Mesenchymal stem cell (in vitro differentiated cells and primary cell): ENCODE measurements at regions not wholly inside any gene's neighbourhood (a gene's known extent, or its start where the extent isn't known, plus 50 kb on each side); places are given as distances from the start of the nearest gene placed in this dataset.
"Not testable (repeated sequence)": the region's sequence is repeated elsewhere in the genome, so short reads cannot be mapped to it uniquely, and the experiment has no call there.

ENCODE experiments used
- DNase-seq: peaks from one replicate; pipeline ENCODE4 v3.0.0-alpha.2; 2013
- H2AFZ ChIP-seq: one replicate; pipeline ENCODE4 v1.6.1; 2013; ENCODE audit warnings: low read depth, mild to moderate bottlenecking, control low read depth, inconsistent platforms, low read length, moderate library complexity
- H2AK5ac ChIP-seq: 2 replicates; pipeline ENCODE4 v1.6.1; 2013; ENCODE audit warnings: low read length, moderate library complexity, mild to moderate bottlenecking, inconsistent platforms; ENCODE audit not compliant: severe bottlenecking
- H2BK120ac ChIP-seq: one replicate; pipeline ENCODE4 v1.6.1; 2013; ENCODE audit warnings: low read depth, mild to moderate bottlenecking, inconsistent platforms, low read length, moderate library complexity
- H2BK12ac ChIP-seq, 2 experiments: one replicate each; pipeline ENCODE4 v1.6.1; 2013; ENCODE audit warnings: inconsistent platforms in 2 of 2, low read length in 2 of 2, mild to moderate bottlenecking in 2 of 2, moderate library complexity in 2 of 2, control low read depth in 1 of 2
- H2BK15ac ChIP-seq: one replicate; pipeline ENCODE4 v1.6.1; 2013; ENCODE audit warnings: mild to moderate bottlenecking, low read depth, inconsistent platforms; ENCODE audit not compliant: poor library complexity, severe bottlenecking
- H2BK5ac ChIP-seq: 2 replicates; pipeline ENCODE4 v1.6.1; 2013; ENCODE audit warnings: low read depth, mild to moderate bottlenecking, low read length, control low read depth, inconsistent platforms; ENCODE audit not compliant: poor library complexity, severe bottlenecking
- H3K14ac ChIP-seq, 2 experiments: one replicate each; pipeline ENCODE4 v1.6.1; 2013; ENCODE audit warnings: inconsistent platforms in 2 of 2, low read length in 2 of 2, control low read depth in 1 of 2, mild to moderate bottlenecking in 1 of 2, moderate library complexity in 1 of 2
- H3K18ac ChIP-seq, 2 experiments: one replicate each; pipeline ENCODE4 v1.6.1; 2013; ENCODE audit warnings: inconsistent platforms in 2 of 2, low read length in 2 of 2, control low read depth in 1 of 2, low read depth in 1 of 2, mild to moderate bottlenecking in 1 of 2
- H3K23ac ChIP-seq, 2 experiments: one replicate each; pipeline ENCODE4 v1.6.1; 2013; ENCODE audit warnings: inconsistent platforms in 2 of 2, low read length in 2 of 2, mild to moderate bottlenecking in 2 of 2, moderate library complexity in 2 of 2, control low read depth in 1 of 2
- H3K27ac ChIP-seq: 2 replicates; pipeline ENCODE4 v1.5.1; 2013; ENCODE audit warnings: mild to moderate bottlenecking, moderate library complexity, low read length, control low read depth, inconsistent platforms; ENCODE audit not compliant: poor library complexity, severe bottlenecking
- H3K27me3 ChIP-seq, 2 experiments: 2 replicates each; pipeline versions ENCODE4 v1.6.1 to v1.7.0; 2013; ENCODE audit warnings: low read length in 2 of 2, mild to moderate bottlenecking in 2 of 2, moderate library complexity in 2 of 2, control low read depth in 1 of 2, inconsistent platforms in 1 of 2; ENCODE audit not compliant: control insufficient read depth in 1 of 2, insufficient read depth in 1 of 2
- H3K36me3 ChIP-seq, 2 experiments: 2 replicates each; pipeline versions ENCODE4 v1.6.1 to v1.7.0; 2013; ENCODE audit warnings: low read length in 2 of 2, control low read depth in 1 of 2, inconsistent platforms in 1 of 2, low read depth in 1 of 2, mild to moderate bottlenecking in 1 of 2; ENCODE audit not compliant: insufficient read depth in 2 of 2, control insufficient read depth in 1 of 2
- H3K4ac ChIP-seq, 2 experiments: one replicate each; pipeline ENCODE4 v1.6.1; 2013; ENCODE audit warnings: inconsistent platforms in 2 of 2, low read length in 2 of 2, mild to moderate bottlenecking in 2 of 2, moderate library complexity in 2 of 2, control low read depth in 1 of 2, low read depth in 1 of 2
- H3K4me1 ChIP-seq: 2 replicates; pipeline ENCODE4 v1.6.1; 2013; ENCODE audit warnings: low read depth, low read length, control low read depth; ENCODE audit not compliant: control insufficient read depth, insufficient read depth
- H3K4me2 ChIP-seq: 2 replicates; pipeline ENCODE4 v1.6.1; 2013; ENCODE audit warnings: low read length, mild to moderate bottlenecking, inconsistent platforms; ENCODE audit not compliant: poor library complexity, severe bottlenecking
- H3K4me3 ChIP-seq, 2 experiments: 2 replicates each; pipeline versions ENCODE4 v1.5.1 to v1.7.0; 2013; ENCODE audit warnings: low read length in 2 of 2, mild to moderate bottlenecking in 2 of 2, control low read depth in 1 of 2, low read depth in 1 of 2; ENCODE audit not compliant: insufficient read depth in 1 of 2
- H3K79me1 ChIP-seq: replicated peaks from 2 replicates; pipeline ENCODE4 v1.6.1; 2013; ENCODE audit warnings: mild to moderate bottlenecking, control low read depth, low read length, inconsistent platforms; ENCODE audit not compliant: poor library complexity, severe bottlenecking
- H3K9ac ChIP-seq: 2 replicates; pipeline ENCODE4 v1.7.0; 2013; ENCODE audit warnings: mild to moderate bottlenecking, low read length, moderate library complexity
- H3K9me3 ChIP-seq: 2 replicates; pipeline ENCODE4 v1.7.0; 2013; ENCODE audit warnings: mild to moderate bottlenecking, low read length; ENCODE audit not compliant: control insufficient read depth
- H4K8ac ChIP-seq: one replicate; pipeline ENCODE4 v1.6.1; 2013; ENCODE audit warnings: inconsistent platforms, mild to moderate bottlenecking, low read length, moderate library complexity
- H4K91ac ChIP-seq: one replicate; pipeline ENCODE4 v1.6.1; 2013; ENCODE audit warnings: mild to moderate bottlenecking, low read length, inconsistent platforms
- WGBS: methylation state at CpG from one replicate; pipeline ENCODE4 v1.1.7; 2013; ENCODE audit warnings: mixed read lengths; 5-methylcytosine and 5-hydroxymethylcytosine counted together

DNA sequence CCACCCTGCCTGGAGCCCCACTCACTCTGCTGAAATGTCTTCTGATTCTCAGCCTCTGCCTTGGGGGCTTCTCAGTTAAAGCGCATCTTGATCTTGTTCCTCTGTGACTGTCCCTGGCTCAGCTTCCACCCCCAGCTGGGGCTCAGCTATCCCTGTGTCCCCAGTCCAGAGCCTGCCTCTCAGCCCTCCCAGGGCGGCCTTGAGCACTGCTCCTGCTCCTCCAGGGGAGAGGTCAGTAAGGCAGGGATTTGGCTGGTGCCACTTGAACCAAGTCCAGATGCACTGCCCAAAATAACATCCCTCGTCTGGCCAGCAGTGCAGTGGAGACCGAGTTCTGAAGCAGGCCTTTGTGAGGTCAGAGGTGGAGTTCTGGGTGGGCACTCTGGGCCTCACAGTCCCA is 1950.8 kb downstream of the FOXD4L5 start:
- not testable (repeated sequence) for H4K91ac ChIP-seq, H2BK5ac ChIP-seq, H3K36me3 ChIP-seq, H3K27ac ChIP-seq, H3K23ac ChIP-seq, H2BK15ac ChIP-seq, H3K27me3 ChIP-seq, H3K18ac ChIP-seq, H3K9me3 ChIP-seq, H3K4me2 ChIP-seq, H2BK12ac ChIP-seq, H2BK120ac ChIP-seq, H3K79me1 ChIP-seq, DNase-seq, H2AFZ ChIP-seq, H2AK5ac ChIP-seq, H3K9ac ChIP-seq, H3K4ac ChIP-seq, H3K14ac ChIP-seq, H4K8ac ChIP-seq, H3K4me1 ChIP-seq, H3K4me3 ChIP-seq
- WGBS: no CpG with 5 or more reads among the region's 4 CpGs

DNA sequence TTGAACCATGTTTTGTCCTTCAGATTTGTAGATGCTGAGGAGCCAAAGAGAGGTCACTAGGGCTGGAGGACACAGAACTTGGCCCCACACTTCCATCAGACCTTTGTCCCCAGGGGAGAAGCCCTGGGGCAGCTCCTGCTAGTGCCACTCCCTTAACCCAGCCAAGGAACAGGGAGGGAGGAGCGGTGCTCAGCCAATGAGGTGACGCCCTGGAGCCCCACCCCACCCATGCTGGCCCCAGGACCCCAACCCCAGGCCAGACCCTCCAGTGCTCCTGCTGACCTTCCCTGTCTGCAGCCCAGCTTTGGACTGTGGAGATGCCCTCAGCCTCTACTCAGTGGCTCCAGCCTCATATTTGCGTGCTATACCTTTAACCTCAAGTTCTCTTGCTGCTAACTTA is 1951.9 kb downstream of the FOXD4L5 start:
- H2BK5ac ChIP-seq, H3K18ac ChIP-seq, H3K36me3 ChIP-seq, H4K8ac ChIP-seq, H3K14ac ChIP-seq, H3K9me3 ChIP-seq, H2BK120ac ChIP-seq, H2BK12ac ChIP-seq, H2AK5ac ChIP-seq, DNase-seq, H3K23ac ChIP-seq, H3K9ac ChIP-seq, H4K91ac ChIP-seq, H3K4me1 ChIP-seq, H3K4me2 ChIP-seq, H3K27ac ChIP-seq, H2BK15ac ChIP-seq, H3K4ac ChIP-seq, H3K79me1 ChIP-seq, H2AFZ ChIP-seq, H3K27me3 ChIP-seq, H3K4me3 ChIP-seq: not testable (repeated sequence)
- WGBS: no CpG with 5 or more reads among the region's 3 CpGs

DNA sequence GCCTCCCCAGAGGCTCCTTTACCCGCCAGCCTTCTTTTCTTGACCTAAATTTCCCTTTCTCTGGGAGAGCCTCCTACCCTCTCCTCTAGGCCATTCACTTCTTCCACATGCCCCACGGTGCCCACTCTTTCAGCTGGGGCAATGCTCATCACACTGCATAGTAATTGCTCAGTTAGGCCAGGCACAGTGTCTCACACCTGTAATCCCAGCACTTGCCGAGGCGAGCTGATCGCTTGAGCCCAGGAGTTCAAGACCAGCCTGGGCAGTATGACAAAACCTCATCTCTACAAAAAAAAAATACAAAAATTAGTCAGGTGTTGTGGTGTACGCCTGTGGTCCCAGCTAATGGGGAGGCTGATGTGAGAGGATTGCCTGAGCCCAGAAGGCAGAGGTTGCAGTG is 1956.7 kb downstream of the FOXD4L5 start:
- not testable (repeated sequence) for H3K14ac ChIP-seq, DNase-seq, H3K79me1 ChIP-seq, H4K91ac ChIP-seq, H3K4me2 ChIP-seq, H3K27ac ChIP-seq, H3K23ac ChIP-seq, H2AFZ ChIP-seq, H3K18ac ChIP-seq, H2BK12ac ChIP-seq, H2BK15ac ChIP-seq, H2AK5ac ChIP-seq, H3K4me1 ChIP-seq, H3K36me3 ChIP-seq, H3K27me3 ChIP-seq, H2BK5ac ChIP-seq, H3K9me3 ChIP-seq, H2BK120ac ChIP-seq, H4K8ac ChIP-seq, H3K4ac ChIP-seq, H3K4me3 ChIP-seq, H3K9ac ChIP-seq
- WGBS: no CpG with 5 or more reads among the region's 6 CpGs

DNA sequence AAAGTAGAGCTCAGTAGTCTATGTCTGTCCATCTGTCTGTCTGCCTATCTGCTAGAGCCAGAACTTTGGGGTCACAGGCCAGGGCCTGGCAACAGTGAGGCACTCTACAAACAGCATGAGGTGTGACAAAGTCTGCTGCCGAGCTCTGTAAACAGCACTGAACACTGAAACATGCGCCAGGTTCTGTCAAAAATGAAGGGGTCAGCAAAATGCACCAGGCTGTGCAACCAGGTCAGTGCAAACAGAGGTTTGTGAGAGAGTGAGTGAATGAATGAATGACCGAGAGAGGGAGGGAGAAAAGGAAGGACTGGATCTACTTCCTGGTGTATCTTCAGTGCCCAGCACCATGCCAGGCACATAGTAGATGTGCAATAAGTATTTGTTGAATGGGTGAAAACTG is 1957.8 kb downstream of the FOXD4L5 start:
- not testable (repeated sequence) for H3K9me3 ChIP-seq, H3K4ac ChIP-seq, H4K8ac ChIP-seq, H3K9ac ChIP-seq, H3K4me2 ChIP-seq, H3K23ac ChIP-seq, H3K27me3 ChIP-seq, H2BK12ac ChIP-seq, H3K14ac ChIP-seq, H3K36me3 ChIP-seq, H4K91ac ChIP-seq, DNase-seq, H2BK5ac ChIP-seq, H2AK5ac ChIP-seq, H3K4me3 ChIP-seq, H3K18ac ChIP-seq, H3K79me1 ChIP-seq, H3K4me1 ChIP-seq, H2AFZ ChIP-seq, H2BK15ac ChIP-seq, H2BK120ac ChIP-seq, H3K27ac ChIP-seq
- 82% methylated on average over 3 of the region's 3 CpGs for WGBS
